Thyroid gland (tissue), 4 donors: ENCODE measurements at regions not wholly inside any gene's neighbourhood (a gene's known extent, or its start where the extent isn't known, plus 50 kb on each side); places are given as distances from the start of the nearest gene placed in this dataset.

Experiments used
- POLR2A ChIP-seq, 2 donors: fragments of 450-650 bp; IDR thresholded peaks; one replicate each; pipeline ENCODE4 v1.6.1; 2017; ENCODE audit warnings: antibody characterized with exemption in 2 of 2, mild to moderate bottlenecking in 2 of 2, moderate library complexity in 1 of 2
- TF ChIP-seq, protein P1 (sequence below), 6 experiments: fragments of 200-600 bp in 3 of 6; fragments of 450-650 bp in 3 of 6; sonication (generic) in 3 of 6; IDR thresholded peaks; one replicate each; pipeline ENCODE4 v1.5.1; 2016 to 2019; ENCODE audit warnings: antibody characterized with exemption in 6 of 6, mild to moderate bottlenecking in 2 of 6, inconsistent platforms in 1 of 6, moderate library complexity in 1 of 6

DNA sequence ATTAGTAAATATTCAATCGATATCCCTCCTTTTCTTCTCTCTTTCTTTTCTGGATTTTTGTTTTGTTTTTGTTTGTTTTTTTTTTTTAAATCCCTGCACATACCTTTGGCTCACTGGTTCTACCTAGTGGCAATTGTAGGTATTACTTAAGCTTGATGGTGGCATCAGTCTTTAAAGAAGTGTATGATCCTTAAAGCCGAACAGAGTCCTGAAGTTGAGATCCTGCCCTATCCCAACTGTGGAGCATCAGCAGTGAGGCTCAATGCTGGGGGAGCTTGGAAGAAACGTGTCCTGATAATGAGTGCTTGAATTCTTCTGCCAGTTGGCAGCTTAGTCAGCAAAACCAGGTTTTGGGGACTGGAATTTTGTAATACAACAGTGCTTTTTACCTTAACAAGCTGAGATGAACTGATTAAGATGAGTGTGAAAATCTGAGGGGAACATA is 60.8 kb downstream of the FASLG start:
- TF ChIP-seq, protein P1, sequence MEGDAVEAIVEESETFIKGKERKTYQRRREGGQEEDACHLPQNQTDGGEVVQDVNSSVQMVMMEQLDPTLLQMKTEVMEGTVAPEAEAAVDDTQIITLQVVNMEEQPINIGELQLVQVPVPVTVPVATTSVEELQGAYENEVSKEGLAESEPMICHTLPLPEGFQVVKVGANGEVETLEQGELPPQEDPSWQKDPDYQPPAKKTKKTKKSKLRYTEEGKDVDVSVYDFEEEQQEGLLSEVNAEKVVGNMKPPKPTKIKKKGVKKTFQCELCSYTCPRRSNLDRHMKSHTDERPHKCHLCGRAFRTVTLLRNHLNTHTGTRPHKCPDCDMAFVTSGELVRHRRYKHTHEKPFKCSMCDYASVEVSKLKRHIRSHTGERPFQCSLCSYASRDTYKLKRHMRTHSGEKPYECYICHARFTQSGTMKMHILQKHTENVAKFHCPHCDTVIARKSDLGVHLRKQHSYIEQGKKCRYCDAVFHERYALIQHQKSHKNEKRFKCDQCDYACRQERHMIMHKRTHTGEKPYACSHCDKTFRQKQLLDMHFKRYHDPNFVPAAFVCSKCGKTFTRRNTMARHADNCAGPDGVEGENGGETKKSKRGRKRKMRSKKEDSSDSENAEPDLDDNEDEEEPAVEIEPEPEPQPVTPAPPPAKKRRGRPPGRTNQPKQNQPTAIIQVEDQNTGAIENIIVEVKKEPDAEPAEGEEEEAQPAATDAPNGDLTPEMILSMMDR (IDR thresholded peaks at IDR 0.05) = peak in 5 of 6 experiments; percentile 28 to 93 (median 58)
- TF ChIP-seq POLR2A (IDR thresholded peaks at IDR 0.05) = no peak
